Neural cell (in vitro differentiated cells): ENCODE measurements at regions not wholly inside any gene's neighbourhood (a gene's known extent, or its start where the extent isn't known, plus 50 kb on each side); places are given as distances from the start of the nearest gene placed in this dataset.

Source experiments
- H2AFZ ChIP-seq: fragments of 200-600, 300-800 bp; sonication (generic), shearing (Covaris generic); 2 replicates; pipeline ENCODE4 v1.6.0; 2014; ENCODE audit warnings: low read depth, mild to moderate bottlenecking, antibody characterized with exemption, low read length, moderate library complexity
- H3F3A ChIP-seq: fragments of 200-600 bp; shearing (Covaris generic); 2 replicates; pipeline ENCODE4 v1.6.1; 2016; ENCODE audit warnings: mild to moderate bottlenecking, moderate library complexity, mixed read lengths, antibody characterized with exemption, low read length; ENCODE audit not compliant: insufficient read depth, poor library complexity, severe bottlenecking
- H3K27ac ChIP-seq: fragments of 200-600, 300-800 bp; sonication (generic), shearing (Covaris generic); 2 replicates; pipeline ENCODE4 v1.5.1; 2014; ENCODE audit warnings: mild to moderate bottlenecking, low read length, moderate library complexity
- H3K27me3 ChIP-seq: fragments of 300-800, 200-600 bp; sonication (generic), shearing (Covaris generic); 2 replicates; pipeline ENCODE4 v1.6.0; 2014; ENCODE audit warnings: mild to moderate bottlenecking, low read depth, low read length, moderate library complexity; ENCODE audit not compliant: insufficient read depth
- H3K36me3 ChIP-seq: fragments of 300-800, 200-600 bp; sonication (generic), shearing (Covaris generic); 2 replicates; pipeline ENCODE4 v1.5.1; 2014; ENCODE audit warnings: mild to moderate bottlenecking, antibody characterized with exemption, low read length, moderate library complexity; ENCODE audit not compliant: insufficient read depth
- H3K4me2 ChIP-seq: fragments of 300-800, 200-600 bp; sonication (generic), shearing (Covaris generic); 2 replicates; pipeline ENCODE4 v1.6.0; 2014; ENCODE audit warnings: mild to moderate bottlenecking, low read length
- H3K4me3 ChIP-seq: fragments of 300-800, 200-600 bp; sonication (generic), shearing (Covaris generic); 2 replicates; pipeline ENCODE4 v1.5.1; 2014; ENCODE audit warnings: mild to moderate bottlenecking, low read length, moderate library complexity
- H3K79me2 ChIP-seq: fragments of 200-600 bp; shearing (Covaris generic); replicated peaks from 2 replicates; pipeline ENCODE4 v1.6.0; 2014; ENCODE audit warnings: mild to moderate bottlenecking, low read length, moderate library complexity; ENCODE audit not compliant: insufficient read depth
- H3K9ac ChIP-seq: fragments of 300-800, 200-600 bp; sonication (generic), shearing (Covaris generic); 2 replicates; pipeline ENCODE4 v1.6.1; 2016; ENCODE audit warnings: mild to moderate bottlenecking, low read length, mixed read lengths
- H3K9me2 ChIP-seq: fragments of 200-600 bp; shearing (Covaris generic); 2 replicates; pipeline ENCODE4 v1.6.1; 2016; ENCODE audit warnings: mild to moderate bottlenecking, low read length, mixed read lengths; ENCODE audit not compliant: insufficient read depth
- H3K9me3 ChIP-seq: fragments of 200-600, 300-800 bp; sonication (generic), shearing (Covaris generic); 2 replicates; pipeline ENCODE4 v1.6.1; 2016; ENCODE audit warnings: mild to moderate bottlenecking, mixed run types, low read length, moderate library complexity, mixed read lengths
- H4K20me1 ChIP-seq: fragments of 200-600 bp; shearing (Covaris generic); 2 replicates; pipeline ENCODE4 v1.6.1; 2016; ENCODE audit warnings: mild to moderate bottlenecking, mixed run types; ENCODE audit not compliant: insufficient read depth
- EP300 ChIP-seq: fragments of 450-650 bp; conservative IDR thresholded peaks from 2 replicates; pipeline ENCODE4 v1.6.1; 2014; ENCODE audit warnings: antibody characterized with exemption, mild to moderate bottlenecking, moderate library complexity; ENCODE audit not compliant: poor library complexity, severe bottlenecking
- EZH2 ChIP-seq: fragments of 200-600, 300-800 bp; shearing (Covaris generic), sonication (generic); IDR thresholded peaks from 2 replicates; pipeline ENCODE4 v1.6.1; 2014; ENCODE audit warnings: antibody characterized with exemption, low read length, borderline replicate concordance, mild to moderate bottlenecking; ENCODE audit not compliant: insufficient read depth, poor library complexity, severe bottlenecking
- MXI1 ChIP-seq: fragments of 450-650 bp; conservative IDR thresholded peaks from 2 replicates; pipeline ENCODE4 v1.6.1; 2014; ENCODE audit warnings: antibody characterized with exemption, mild to moderate bottlenecking; ENCODE audit not compliant: poor library complexity, severe bottlenecking
- POLR2AphosphoS5 ChIP-seq: IDR thresholded peaks from 2 replicates; pipeline ENCODE4 v1.6.1; 2012
- RAD21 ChIP-seq: fragments of 450-650 bp; conservative IDR thresholded peaks from 2 replicates; pipeline ENCODE4 v1.6.1; 2014; ENCODE audit warnings: antibody characterized with exemption, mild to moderate bottlenecking, moderate library complexity
- SMC3 ChIP-seq: fragments of 450-650 bp; conservative IDR thresholded peaks from 2 replicates; pipeline ENCODE4 v1.6.1; 2014; ENCODE audit warnings: antibody characterized with exemption, mild to moderate bottlenecking, moderate library complexity; ENCODE audit not compliant: poor library complexity
- TAF1 ChIP-seq: IDR thresholded peaks from 2 replicates; pipeline ENCODE4 v1.6.1; 2012; ENCODE audit warnings: low read depth
- TF ChIP-seq, protein P1 (sequence below): IDR thresholded peaks from 2 replicates; pipeline ENCODE4 v1.6.1; 2012; ENCODE audit warnings: borderline replicate concordance
- TF ChIP-seq, protein P2 (sequence below): fragments of 450-650 bp; IDR thresholded peaks from 2 replicates; pipeline ENCODE4 v1.5.1; 2014; ENCODE audit warnings: antibody characterized with exemption, mild to moderate bottlenecking, moderate library complexity; ENCODE audit not compliant: poor library complexity, severe bottlenecking

DNA sequence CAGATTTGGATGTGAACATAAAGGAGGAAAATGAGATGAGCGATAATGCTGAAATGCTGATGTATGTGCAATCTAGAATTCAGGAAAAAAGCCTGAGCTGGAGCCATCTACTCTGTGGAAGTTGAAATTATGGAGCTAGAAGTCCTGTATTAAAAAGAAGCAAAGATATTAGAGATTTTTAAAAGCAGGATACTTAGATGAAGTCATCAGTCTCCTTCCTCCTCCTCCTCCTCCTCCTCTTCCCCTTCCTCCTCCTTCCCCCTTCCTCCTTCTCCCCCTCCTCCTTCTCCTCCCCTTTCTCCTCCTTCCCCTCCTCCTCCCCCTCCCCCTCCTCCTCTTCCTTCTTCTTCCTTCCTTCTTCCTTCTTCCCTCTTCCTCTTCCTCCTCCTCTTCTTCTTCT is 823.8 kb upstream of the CA10 start:
- H3K79me2 ChIP-seq, result no peaks in the 10 kb centered on the region
- H3K27ac ChIP-seq, result no peak overlapping the region
- H4K20me1 ChIP-seq, result no peaks in the 10 kb centered on the region
- H3K9me3 ChIP-seq, result no peaks in the 10 kb centered on the region
- no peak overlapping the region for H3K9ac ChIP-seq
- no peak overlapping the region for H3K4me3 ChIP-seq
- H3F3A ChIP-seq, result no peaks in the 10 kb centered on the region
- H3K4me2 ChIP-seq, result no peak overlapping the region
- no peaks in the 10 kb centered on the region for H3K9me2 ChIP-seq
- no peak overlapping the region for H2AFZ ChIP-seq
- no peaks in the 10 kb centered on the region for H3K27me3 ChIP-seq
- TF ChIP-seq EP300 (no peak), MXI1 (no peak), SMC3 (no peak), POLR2AphosphoS5 (no peak), TAF1 (no peak), EZH2 (no peak), RAD21 (no peak)
- TF ChIP-seq, protein P1, sequence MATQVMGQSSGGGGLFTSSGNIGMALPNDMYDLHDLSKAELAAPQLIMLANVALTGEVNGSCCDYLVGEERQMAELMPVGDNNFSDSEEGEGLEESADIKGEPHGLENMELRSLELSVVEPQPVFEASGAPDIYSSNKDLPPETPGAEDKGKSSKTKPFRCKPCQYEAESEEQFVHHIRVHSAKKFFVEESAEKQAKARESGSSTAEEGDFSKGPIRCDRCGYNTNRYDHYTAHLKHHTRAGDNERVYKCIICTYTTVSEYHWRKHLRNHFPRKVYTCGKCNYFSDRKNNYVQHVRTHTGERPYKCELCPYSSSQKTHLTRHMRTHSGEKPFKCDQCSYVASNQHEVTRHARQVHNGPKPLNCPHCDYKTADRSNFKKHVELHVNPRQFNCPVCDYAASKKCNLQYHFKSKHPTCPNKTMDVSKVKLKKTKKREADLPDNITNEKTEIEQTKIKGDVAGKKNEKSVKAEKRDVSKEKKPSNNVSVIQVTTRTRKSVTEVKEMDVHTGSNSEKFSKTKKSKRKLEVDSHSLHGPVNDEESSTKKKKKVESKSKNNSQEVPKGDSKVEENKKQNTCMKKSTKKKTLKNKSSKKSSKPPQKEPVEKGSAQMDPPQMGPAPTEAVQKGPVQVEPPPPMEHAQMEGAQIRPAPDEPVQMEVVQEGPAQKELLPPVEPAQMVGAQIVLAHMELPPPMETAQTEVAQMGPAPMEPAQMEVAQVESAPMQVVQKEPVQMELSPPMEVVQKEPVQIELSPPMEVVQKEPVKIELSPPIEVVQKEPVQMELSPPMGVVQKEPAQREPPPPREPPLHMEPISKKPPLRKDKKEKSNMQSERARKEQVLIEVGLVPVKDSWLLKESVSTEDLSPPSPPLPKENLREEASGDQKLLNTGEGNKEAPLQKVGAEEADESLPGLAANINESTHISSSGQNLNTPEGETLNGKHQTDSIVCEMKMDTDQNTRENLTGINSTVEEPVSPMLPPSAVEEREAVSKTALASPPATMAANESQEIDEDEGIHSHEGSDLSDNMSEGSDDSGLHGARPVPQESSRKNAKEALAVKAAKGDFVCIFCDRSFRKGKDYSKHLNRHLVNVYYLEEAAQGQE, result no peak
- TF ChIP-seq, protein P2, sequence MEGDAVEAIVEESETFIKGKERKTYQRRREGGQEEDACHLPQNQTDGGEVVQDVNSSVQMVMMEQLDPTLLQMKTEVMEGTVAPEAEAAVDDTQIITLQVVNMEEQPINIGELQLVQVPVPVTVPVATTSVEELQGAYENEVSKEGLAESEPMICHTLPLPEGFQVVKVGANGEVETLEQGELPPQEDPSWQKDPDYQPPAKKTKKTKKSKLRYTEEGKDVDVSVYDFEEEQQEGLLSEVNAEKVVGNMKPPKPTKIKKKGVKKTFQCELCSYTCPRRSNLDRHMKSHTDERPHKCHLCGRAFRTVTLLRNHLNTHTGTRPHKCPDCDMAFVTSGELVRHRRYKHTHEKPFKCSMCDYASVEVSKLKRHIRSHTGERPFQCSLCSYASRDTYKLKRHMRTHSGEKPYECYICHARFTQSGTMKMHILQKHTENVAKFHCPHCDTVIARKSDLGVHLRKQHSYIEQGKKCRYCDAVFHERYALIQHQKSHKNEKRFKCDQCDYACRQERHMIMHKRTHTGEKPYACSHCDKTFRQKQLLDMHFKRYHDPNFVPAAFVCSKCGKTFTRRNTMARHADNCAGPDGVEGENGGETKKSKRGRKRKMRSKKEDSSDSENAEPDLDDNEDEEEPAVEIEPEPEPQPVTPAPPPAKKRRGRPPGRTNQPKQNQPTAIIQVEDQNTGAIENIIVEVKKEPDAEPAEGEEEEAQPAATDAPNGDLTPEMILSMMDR, result no peak
- H3K36me3 ChIP-seq, result no peaks in the 10 kb centered on the region

DNA sequence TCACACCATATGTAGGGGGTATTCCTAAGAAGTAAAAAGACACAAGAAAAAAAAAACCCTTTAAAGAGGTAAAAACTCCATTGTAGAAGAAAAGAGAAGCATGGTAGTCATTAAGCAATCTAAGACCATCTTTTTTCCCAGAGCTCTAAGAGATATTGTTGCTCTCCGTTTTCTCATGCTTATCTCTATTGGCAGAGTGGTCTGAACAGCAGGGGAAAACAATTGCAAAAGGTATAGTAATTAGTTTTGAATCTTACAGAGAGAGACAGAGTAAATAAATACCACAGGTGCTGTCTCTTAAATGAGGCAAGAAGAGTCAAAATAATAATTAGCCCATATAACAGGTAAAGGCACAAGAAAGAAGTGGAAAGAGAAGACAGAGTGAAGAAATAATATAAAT is 821.4 kb upstream of the CA10 start:
- H3F3A ChIP-seq, result no peaks in the 10 kb centered on the region
- no peaks in the 10 kb centered on the region for H4K20me1 ChIP-seq
- H3K27me3 ChIP-seq, result no peaks in the 10 kb centered on the region
- H2AFZ ChIP-seq, result no peak overlapping the region
- H3K4me3 ChIP-seq, result no peak overlapping the region
- TF ChIP-seq RAD21 (no peak), EZH2 (no peak), POLR2AphosphoS5 (no peak), MXI1 (no peak)
- TF ChIP-seq, protein P2, result no peak
- no peak overlapping the region for H3K27ac ChIP-seq
- H3K9ac ChIP-seq, result no peak overlapping the region
- H3K9me3 ChIP-seq, result no peaks in the 10 kb centered on the region
- H3K4me2 ChIP-seq, result no peak overlapping the region
- H3K79me2 ChIP-seq, result no peaks in the 10 kb centered on the region
- H3K9me2 ChIP-seq, result no peaks in the 10 kb centered on the region
- H3K36me3 ChIP-seq, result no peaks in the 10 kb centered on the region
